Lung (tissue), 11 donors: ENCODE measurements at regions not wholly inside any gene's neighbourhood (a gene's known extent, or its start where the extent isn't known, plus 50 kb on each side); places are given as distances from the start of the nearest gene placed in this dataset.
A peak's percentile ranks its signal among the peaks of the same experiment; 100 is the strongest.

Experiments
- ATAC-seq: fragments of 200-7000 bp; cut with Tn5 transposase; one replicate; pipeline ENCODE4 v1.9.1; 2020; ENCODE audit warnings: moderate number of reproducible peaks; ENCODE audit not compliant: insufficient read depth, low FRiP score
- DNase-seq, 3 donors: peaks; one replicate each; pipeline ENCODE4 v3.0.0-alpha.2; 2013 to 2017
- H3K27ac ChIP-seq, 2 donors: one replicate each; pipeline ENCODE4 v1.5.1; 2013; ENCODE audit warnings: mild to moderate bottlenecking in 2 of 2, moderate library complexity in 2 of 2, control low read depth in 1 of 2, inconsistent platforms in 1 of 2, low read depth in 1 of 2, low read length in 1 of 2
- H3K27me3 ChIP-seq, 3 donors: one replicate each; pipeline ENCODE4 v1.5.1; 2013; ENCODE audit warnings: low read length in 2 of 3; ENCODE audit not compliant: control insufficient read depth in 3 of 3, insufficient read depth in 3 of 3
- H3K36me3 ChIP-seq, 4 donors: one replicate each; pipeline ENCODE4 v1.5.1; 2013; ENCODE audit warnings: low read length in 4 of 4, mild to moderate bottlenecking in 1 of 4, moderate library complexity in 1 of 4; ENCODE audit not compliant: control insufficient read depth in 4 of 4, insufficient read depth in 4 of 4
- H3K4me1 ChIP-seq, 5 donors: one replicate each; pipeline ENCODE4 v1.5.1; 2013; ENCODE audit warnings: low read length in 5 of 5, mild to moderate bottlenecking in 2 of 5, moderate library complexity in 1 of 5; ENCODE audit not compliant: control insufficient read depth in 5 of 5, insufficient read depth in 5 of 5
- H3K4me3 ChIP-seq: one replicate; pipeline ENCODE4 v1.5.1; 2013; ENCODE audit warnings: mild to moderate bottlenecking, control low read depth, moderate library complexity
- H3K9ac ChIP-seq, 2 donors: one replicate each; pipeline ENCODE4 v1.5.1; 2013; ENCODE audit warnings: low read length in 2 of 2, control low read depth in 1 of 2; ENCODE audit not compliant: insufficient read depth in 1 of 2
- H3K9me3 ChIP-seq, 4 donors: one replicate each; pipeline ENCODE4 v1.5.1; 2013; ENCODE audit warnings: low read length in 3 of 4, mild to moderate bottlenecking in 1 of 4, moderate library complexity in 1 of 4; ENCODE audit not compliant: control insufficient read depth in 4 of 4, insufficient read depth in 3 of 4
- WGBS, 2 donors: extraction: QIAGEN DNeasy Blood & Tissue Kit; methylation state at CpG; one replicate each; pipeline ENCODE4 v1.1.7; 2013; 5-methylcytosine and 5-hydroxymethylcytosine counted together
- TF ChIP-seq, protein P1 (sequence below): IDR thresholded peaks from 2 replicates; pipeline ENCODE4 v1.5.1; 2012; ENCODE audit warnings: mild to moderate bottlenecking; ENCODE audit errors: control extremely low read depth, extremely low read depth
- donor health status: control.
- donor health status: control.
- donor health status: Bipolar disorder and iron deficiency.
- donor health status: healthy.
- donor health status: DM: yes; HTN: yes; CAD: no.

DNA sequence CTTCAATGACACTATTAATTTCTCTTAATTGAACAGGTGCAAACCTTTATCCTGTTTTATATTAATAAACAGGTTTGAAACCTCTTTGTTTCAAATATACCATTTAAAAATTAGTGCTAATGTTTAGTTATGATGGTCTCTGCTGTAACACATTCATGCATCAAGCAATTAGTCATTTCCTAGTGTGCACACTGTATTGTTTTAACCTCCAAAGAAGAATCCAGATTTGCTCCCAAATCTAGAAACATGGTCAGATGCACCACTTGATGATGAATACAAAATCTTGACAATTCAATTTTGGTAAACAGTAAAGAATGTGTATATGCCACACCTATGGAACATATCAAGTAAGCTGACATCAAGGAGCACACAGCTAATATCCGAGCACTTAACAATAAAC, 157.1 kb downstream of the TRIML1 start:
- Histone ChIP-seq H3K36me3 (no peaks in the 10 kb centered on the region), H3K4me1 (no peaks in the 10 kb centered on the region), H3K27me3 (peaks cover 0 to 6% (median 4%) of the 10 kb centered on the region in 3 donors), H3K9me3 (peaks cover 0 to 3% (median 0%) of the 10 kb centered on the region in 4 donors), H3K4me3 (no peak overlapping the region), H3K27ac (no peak overlapping the region), H3K9ac (no peak overlapping the region)
- 76 to 77% methylated on average over 1 of the region's 1 CpG for WGBS, 2 donors
- no peak for ATAC-seq
- no peak for DNase-seq
- TF ChIP-seq, protein P1, sequence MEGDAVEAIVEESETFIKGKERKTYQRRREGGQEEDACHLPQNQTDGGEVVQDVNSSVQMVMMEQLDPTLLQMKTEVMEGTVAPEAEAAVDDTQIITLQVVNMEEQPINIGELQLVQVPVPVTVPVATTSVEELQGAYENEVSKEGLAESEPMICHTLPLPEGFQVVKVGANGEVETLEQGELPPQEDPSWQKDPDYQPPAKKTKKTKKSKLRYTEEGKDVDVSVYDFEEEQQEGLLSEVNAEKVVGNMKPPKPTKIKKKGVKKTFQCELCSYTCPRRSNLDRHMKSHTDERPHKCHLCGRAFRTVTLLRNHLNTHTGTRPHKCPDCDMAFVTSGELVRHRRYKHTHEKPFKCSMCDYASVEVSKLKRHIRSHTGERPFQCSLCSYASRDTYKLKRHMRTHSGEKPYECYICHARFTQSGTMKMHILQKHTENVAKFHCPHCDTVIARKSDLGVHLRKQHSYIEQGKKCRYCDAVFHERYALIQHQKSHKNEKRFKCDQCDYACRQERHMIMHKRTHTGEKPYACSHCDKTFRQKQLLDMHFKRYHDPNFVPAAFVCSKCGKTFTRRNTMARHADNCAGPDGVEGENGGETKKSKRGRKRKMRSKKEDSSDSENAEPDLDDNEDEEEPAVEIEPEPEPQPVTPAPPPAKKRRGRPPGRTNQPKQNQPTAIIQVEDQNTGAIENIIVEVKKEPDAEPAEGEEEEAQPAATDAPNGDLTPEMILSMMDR: no peak

GRCh38 chr4:188297873-188298272, 158.6 kb downstream of the TRIML1 start:
- Histone ChIP-seq H3K27ac (no peak overlapping the region), H3K9ac (no peak overlapping the region), H3K4me3 (no peak overlapping the region), H3K4me1 (no peaks in the 10 kb centered on the region), H3K36me3 (no peaks in the 10 kb centered on the region), H3K9me3 (peaks cover 0 to 6% (median 0%) of the 10 kb centered on the region in 4 donors), H3K27me3 (peaks cover 0 to 6% (median 4%) of the 10 kb centered on the region in 3 donors)
- TF ChIP-seq, protein P1: no peak
- DNase-seq: no peak
- 84 to 86% methylated on average over 6 of the region's 6 CpGs for WGBS, 2 donors
- no peak for ATAC-seq

- peaks cover 0 to 6% (median 4%) of the 10 kb centered on the region in 3 donors for H3K27me3 ChIP-seq
- DNase-seq: peak in 1 of 3 donors; percentile 8
- 63 to 66% methylated on average over 7 of the region's 7 CpGs for WGBS, 2 donors
- no peak for ATAC-seq
- TF ChIP-seq, protein P1: no peak
- no peak overlapping the region for H3K9ac ChIP-seq
- H3K4me3 ChIP-seq: no peak overlapping the region
- no peaks in the 10 kb centered on the region for H3K4me1 ChIP-seq
- peaks cover 0 to 4% (median 0%) of the 10 kb centered on the region in 4 donors for H3K9me3 ChIP-seq
- H3K27ac ChIP-seq: no peak overlapping the region
- H3K36me3 ChIP-seq: no peaks in the 10 kb centered on the region
Observed at GRCh38 chr4:188299161-188299560, 159.9 kb downstream of the TRIML1 start.

GRCh38 chr4:188300385-188300784, 161.1 kb downstream of the TRIML1 start:
- peak in 1 of 3 donors; percentile 15 for DNase-seq
- H3K4me1 ChIP-seq: no peaks in the 10 kb centered on the region
- 56 to 66% methylated on average over 4 of the region's 4 CpGs for WGBS, 2 donors
- ATAC-seq: no peak
- peaks cover 0 to 4% (median 0%) of the 10 kb centered on the region in 4 donors for H3K9me3 ChIP-seq
- no peak overlapping the region for H3K4me3 ChIP-seq
- no peak overlapping the region for H3K27ac ChIP-seq
- H3K9ac ChIP-seq: no peak overlapping the region
- TF ChIP-seq, protein P1: no peak
- H3K36me3 ChIP-seq: no peaks in the 10 kb centered on the region
- H3K27me3 ChIP-seq: peaks cover 0 to 6% (median 4%) of the 10 kb centered on the region in 3 donors
